Stimulated activated CD4-positive, alpha-beta T cell treated with anti-CD3 and anti-CD28 coated beads, Interleukin-12 subunit alpha, Interleukin-12 subunit beta, amount 100 ng/mL, for 4 hours (primary cell): ENCODE measurements at regions not wholly inside any gene's neighbourhood (a gene's known extent, or its start where the extent isn't known, plus 50 kb on each side); places are given as distances from the start of the nearest gene placed in this dataset.
"Not testable (repeated sequence)": the region's sequence is repeated elsewhere in the genome, so short reads cannot be mapped to it uniquely, and the experiment has no call there.

Experiments
- DNase-seq: peaks from one replicate; pipeline ENCODE4 v3.0.0-alpha.2; 2020

DNA sequence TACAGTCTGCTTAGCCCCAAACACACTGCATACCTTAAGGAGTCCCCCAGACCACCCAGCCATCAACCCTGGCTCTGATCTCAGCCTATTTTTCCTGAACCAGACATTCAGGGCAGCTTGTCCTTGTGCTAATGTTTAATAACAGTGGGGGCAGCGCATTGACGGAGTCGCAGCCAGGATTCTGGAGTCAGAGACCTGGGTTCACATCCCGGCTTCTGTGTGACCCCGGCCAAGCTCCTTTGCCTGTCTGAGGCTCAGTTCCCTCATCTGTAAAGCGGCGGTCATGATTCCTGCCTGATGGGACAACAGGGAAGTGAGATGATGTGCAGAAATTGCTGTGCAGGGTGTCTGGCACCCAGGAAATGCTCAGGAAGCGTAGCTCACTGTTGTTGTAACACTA, 63.1 kb downstream of the MATN1 start:
- DNase-seq: no peak

DNA sequence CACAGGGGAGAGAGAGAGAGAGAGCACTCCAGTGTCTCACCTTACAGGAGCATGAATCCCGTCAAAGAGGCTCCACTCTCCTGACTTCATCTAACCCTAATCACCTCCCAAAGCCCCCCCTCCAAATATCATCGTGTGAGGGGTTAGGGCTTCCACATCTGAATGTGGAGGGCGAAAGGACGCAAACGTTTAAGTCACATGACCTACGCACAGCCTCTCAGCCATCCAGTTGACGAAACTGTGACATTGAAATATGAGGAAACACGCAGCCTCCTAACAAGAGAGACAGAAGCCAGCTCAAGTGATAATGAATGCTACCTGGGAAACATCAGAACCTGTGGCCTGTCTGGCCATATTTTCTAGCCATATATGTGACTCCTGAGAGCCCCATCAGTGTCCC, 63.7 kb downstream of the MATN1 start:
- DNase-seq: no peak

DNA sequence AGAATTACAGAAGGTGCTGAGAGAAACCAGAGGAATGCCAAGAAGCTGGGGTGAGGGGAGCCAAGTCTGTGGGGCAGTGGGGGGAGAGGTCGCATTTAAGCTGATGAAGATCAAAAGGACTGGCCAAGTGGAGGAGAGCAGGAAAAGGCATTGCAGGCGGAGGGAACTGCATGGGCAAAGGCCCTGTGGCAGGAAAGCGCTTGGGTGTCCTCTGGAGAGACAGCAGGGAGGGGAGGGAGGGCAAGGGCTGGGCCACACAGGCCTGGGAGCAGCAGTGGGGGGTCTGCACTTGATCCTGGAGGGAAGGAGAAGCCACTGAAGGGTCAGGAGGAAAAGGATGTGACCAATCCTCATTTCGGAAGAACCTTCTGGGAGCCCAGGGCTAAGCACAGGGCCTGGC, 65.0 kb downstream of the MATN1 start:
- DNase-seq: not testable (repeated sequence)

DNA sequence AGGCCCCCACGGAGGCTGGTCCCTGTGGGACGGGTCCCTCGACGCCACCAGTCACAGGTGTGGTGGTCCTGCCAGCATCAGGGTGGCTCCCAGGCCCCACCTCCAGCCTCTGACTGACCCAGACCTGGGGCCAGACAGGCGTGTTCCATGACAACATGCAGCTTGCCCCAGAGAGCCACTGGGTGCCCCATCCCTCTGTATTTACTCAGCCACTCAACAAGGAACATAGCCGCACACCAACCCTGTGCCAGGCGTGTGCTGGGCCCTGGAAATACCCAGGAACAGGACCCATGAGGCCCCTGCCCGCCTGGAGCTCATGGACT, 65.4 kb downstream of the MATN1 start:
- DNase-seq: no peak

DNA sequence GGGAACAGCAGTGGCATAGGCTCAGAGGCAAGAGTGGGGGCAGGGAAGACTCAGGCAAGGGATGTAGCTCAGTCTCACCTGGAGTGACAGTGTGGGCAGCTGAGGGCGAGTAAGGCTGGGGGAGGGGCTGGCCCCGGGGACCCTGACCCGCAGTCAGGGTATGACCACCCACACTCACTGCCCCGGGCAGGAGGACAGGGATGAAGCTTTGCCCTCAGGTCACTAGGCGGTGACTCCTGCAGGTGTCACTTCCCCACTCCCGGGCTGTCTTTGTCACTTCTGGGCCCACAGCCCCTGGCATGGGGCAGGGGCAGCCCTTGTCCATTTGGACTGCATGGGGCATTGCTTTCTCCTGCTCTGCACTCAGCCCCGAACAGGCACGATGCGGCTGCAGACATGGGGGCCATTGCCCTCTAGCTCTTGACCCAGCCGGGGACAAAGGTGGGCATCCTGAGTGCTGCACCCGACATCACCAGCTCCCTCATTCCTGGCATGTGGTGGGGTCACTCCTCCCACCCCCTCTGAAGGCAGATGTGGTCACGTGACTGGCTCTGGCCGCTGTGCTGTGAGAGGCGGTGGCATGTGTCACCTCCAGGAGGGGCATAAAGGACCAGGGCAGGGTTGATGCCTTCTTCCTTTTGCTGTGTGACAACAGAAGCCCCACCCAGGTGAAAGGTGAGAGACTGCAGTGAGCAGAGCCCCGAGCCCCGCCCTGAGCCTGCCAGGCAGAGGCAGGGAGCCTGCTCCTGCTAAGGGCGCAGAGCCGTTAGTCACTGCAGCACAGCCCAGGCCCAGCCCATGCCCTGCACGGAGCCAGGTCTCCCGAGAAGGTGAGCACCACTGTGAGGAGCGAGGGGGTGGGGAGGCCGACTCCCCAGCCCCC, 66.0 kb downstream of the MATN1 start:
- DNase-seq: no peak

DNA sequence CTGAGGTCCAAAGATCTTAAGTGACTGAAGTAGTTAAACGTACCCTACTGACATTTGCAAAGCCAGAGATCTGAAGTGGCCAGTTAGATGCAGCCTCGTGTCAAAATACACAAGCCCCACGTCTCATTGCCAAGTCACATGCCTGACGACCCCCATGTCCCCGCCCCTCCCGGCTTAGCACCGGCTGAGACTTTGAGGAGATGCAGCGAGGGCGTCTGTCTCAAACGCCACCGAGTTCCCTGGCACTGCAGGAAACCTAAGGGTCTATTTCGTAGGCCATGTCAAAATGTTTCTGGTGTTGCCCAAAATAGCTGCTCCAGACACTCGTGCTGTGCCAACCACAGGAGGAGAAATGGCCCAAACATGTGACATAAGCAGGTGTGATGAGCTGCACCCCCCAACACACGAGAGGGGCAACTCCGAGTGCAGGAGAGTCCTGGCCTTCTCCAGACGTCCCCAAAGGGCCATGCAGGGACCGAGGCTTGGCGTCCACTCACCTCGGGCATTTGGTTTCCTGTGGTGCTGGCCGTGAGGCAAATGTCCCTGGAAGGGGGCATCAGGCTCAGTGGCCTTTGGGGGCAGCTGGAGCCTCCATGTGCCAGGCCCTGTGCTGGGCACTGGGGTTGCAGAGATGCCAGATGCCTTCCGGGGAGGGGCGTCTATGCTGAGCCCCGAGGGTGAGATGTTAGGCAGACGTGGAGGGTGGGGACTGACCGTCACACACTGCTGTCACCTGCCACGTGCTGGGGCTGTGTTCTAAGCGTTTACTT, 67.0 kb downstream of the MATN1 start:
- DNase-seq: no peak

DNA sequence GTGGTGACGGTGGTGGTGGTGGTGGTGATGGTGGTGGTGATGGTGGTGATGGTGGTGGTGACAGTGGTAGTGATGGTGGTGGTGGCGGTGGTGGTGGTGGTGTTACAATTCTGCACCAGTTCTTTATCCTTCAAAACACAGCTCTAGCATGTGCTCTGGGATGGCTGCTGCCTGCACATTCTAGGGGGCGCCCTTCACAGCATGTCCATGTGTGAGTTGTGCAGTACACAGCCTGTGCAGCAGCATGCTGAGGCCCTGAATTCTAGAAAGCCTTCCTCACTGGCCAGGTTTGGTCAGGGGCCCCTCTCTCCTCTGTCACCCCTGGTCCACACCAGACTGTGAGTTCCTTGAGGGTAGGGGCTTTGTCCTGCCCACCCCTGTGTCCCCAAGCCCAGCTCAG, 67.7 kb downstream of the MATN1 start:
- no peak for DNase-seq

DNA sequence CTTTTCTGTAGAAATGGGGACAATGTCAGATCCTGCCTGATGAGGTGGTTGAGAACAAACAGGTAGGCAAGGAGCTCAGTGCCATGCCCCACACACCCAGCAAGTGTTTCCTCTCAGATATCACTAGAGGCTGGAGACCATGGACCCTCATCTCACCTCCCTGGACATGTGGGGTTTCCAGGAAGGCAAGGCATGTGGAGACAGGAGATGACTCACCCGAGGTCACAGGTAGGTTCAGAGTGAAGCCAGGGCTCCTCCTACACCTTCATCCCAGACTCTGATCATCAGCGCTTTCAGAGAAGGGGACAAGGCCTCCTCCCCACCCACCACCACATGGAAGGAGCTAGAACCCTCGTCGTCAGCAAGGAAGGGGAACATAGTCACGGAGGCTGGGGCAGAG, 69.2 kb downstream of the MATN1 start:
- no peak for DNase-seq

DNA sequence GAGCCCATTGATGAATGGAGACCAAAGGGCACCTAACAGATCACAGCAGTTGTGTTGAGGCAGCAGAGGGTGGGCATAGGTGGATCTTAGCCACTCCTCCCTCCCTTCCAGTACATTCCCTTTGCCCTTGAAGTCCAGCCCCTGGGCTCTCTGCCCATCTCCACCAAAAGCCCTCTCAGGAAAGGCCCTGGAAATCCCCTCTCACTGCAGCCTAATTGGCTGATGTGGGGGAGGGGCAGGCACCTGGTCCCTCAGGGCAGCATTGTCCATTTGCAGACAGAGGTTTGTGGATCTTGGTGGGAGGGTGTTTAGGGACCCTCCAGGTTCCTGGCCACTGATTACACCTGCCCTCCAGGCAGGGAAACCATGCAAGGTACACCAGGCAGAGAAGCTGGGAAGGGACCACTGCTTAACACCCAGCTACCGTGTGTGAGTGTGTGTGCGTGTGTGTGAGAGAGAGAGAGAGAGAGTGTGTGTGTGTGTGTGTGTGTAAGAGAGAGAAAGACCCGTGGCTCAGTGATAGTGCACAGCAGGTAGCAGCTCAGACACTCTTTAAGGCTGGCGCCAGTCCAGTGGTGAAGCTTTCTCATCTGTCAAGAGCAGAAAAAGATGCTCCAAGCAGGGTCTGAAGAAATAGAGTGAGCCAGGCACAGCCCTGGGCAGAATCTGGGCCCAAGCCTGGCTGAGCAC, 71.1 kb downstream of the MATN1 start:
- no peak for DNase-seq

DNA sequence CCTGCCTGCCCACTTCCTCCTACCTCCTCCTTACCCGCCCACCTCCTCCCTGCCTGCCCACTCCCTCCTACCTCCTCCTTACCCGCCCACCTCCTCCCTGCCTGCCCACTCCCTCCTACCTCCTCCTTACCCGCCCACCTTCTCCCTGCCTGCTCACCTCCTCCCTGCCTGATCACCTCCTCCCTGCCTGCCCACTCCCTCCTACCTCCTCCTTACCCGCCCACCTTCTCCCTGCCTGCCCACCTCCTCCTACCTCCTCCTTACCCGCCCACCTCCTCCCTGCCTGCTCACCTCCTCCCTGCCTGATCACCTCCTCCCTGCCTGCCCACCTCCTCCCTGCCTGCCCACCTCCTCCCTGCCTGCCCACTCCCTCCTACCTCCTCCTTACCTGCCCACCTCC, 72.0 kb downstream of the MATN1 start:
- DNase-seq: not testable (repeated sequence)

DNA sequence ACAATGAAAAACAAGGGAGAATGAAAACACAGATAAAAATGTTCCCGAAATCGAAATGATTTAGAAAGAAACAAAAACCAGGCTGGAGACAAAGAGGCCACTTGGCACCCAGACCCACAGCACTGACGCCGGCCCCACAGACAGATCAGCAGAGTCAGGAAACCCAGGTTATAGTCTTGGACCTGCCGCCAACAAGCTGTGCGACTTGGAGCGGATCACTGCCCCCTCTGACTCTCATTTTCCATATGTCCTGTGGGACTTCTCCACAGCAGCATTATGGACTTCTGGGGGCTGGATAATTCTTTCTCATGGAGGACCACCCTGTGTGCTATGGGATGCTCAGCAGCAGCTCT, 72.4 kb downstream of the MATN1 start:
- DNase-seq: no peak

DNA sequence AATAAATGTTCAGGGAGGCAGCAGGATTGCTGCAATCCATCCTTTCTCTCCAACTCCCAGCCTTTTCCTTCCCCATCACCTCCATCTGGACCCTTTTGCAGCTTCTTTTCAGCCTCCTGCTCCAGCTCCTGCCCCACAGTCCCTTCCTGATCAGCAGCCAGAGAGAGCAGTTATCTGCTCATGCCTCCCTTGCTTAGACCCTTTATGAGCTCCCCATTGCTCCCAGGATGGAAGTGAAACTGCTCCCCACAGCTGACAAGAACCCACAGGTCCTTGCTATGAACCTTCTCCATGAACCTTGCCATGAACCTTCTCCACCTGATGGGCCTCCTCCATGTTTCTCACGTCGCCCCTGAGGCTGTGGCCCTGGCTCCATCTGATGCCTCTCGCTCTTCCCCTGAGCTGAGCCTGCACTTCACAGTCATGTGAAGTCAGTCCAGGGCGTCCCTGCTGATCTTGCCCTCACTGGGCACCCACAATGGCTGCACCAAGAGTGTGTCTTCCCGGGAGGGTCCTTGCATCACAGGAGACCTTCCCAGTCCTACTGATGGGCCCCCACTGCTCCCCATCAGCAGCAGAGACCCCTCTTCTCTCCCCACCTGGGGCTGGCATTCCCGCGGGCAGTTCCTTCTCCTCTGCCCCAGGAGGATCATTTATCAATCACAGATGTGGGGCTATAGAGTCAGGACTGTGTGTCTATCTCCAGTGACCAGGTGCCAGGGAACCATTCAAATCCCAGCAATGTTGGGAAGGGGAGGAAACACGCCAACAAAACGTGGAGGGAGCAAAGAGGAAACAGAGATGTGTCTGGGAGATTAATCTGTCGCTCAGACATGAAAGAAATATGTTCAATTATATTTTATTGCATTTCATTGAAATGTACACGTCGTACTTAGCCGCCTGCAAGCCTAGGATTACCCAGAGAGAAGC, 73.1 kb downstream of the MATN1 start:
- no peak for DNase-seq

DNA sequence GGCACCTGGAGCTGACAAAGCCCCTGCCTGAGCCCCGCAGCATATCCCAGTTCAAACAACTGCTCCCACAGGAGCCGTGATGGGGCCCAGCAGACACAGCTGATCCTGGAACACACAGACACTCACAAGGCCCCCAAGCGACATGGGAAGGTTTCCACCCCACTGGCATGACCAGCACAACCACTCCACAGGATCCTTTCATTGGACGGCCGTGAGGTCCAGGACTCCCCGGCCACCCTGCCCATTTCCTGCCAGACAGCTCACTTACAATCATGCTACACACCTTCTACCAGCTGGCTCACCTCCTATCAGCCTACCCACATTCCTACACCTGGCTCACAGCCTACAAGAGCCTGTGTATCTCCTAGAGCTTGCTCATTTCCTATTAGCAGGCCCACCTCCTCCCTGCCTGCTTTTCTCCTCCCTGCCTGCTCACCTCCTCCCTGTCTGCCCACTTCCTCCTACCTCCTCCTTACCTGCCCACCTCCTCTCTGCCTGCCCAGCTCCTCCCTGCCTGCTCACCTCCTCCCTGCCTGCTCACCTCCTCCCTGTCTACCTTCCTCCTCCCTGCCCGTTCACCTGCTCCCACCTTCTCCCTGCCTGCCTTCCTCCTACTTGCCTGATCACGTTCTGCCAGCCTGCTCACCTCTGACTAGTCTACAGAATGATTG, 73.9 kb downstream of the MATN1 start:
- DNase-seq: no peak

DNA sequence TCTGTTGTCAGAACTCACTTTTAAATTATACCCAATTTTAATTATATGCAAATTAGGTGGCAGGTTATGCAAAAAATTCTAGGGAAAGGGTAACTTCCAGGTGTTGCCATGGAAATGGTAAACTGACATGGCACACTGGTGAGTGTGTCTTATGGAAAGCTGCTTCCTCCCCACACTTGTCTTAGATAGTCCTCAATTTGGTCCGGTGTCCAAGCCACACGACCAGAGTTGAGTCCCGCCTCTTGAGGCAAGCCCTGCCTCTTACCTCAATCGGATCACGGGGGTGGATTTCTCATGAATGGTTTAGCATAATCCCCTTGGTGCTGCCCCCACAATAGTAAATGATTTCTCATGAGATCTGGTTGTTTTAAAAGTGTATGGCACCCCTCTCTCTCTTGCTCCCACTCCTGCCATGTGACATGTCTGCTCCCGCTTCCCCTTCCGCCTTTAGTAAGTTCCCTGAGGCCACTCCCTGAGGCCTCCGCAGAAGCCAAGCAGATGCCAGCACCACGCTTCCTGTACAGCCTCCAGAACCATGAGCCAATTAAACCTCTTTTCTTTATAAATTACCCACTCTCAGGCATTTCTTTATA, 74.9 kb downstream of the MATN1 start:
- no peak for DNase-seq

DNA sequence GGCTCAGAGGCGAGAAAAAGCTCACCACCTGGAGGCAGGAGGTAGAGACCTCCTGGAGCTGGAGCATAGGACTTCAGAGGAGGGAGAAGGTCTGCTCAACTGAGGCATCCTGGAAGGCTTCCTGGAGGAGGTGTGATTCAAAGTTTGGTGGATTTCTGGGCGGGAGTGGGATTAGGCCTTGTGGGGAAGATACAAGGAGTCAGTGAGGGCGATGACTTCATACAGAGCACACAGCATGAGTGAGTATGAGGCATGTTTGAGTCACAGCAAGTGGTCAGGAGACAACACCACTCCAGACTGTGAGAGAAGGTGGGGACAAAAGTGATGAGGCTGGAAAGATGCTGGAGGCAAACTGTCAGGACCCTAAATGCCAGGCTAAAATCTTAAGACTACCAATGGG, 77.6 kb downstream of the MATN1 start:
- DNase-seq: no peak

DNA sequence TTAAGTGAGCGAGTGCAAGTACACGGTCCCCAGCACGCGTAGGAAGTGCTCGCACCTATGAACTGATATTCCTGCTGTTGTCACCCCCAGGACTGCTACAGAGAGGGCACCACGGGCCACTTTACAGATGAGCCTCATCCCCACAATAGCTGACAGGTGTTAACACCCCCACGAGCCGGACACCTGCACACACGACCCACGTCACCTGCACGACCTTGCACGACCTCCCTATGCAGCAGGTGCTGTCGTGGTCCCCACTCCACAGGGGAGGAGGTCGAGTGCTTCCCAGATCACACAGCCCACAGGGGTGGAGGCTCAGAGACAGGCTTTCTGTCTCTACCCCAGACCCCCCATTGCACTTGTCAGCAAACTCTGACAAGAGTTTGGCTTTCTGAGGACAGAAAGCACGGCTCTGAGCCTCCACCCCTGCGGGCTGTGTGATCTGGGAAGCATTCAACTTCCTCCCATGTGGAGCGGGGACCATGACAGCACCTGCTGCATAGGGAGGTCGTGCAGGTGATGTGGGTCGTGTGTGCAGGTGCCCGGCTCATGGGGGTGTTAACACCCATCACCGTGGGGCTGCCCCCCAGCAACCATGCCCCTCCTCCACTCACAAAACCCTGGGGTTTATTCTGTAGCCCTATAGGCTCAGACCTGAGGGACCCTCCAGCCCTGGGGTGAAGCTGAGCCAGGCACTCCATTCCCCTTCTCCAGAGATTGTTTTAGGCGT, 80.8 kb downstream of the MATN1 start:
- no peak for DNase-seq

DNA sequence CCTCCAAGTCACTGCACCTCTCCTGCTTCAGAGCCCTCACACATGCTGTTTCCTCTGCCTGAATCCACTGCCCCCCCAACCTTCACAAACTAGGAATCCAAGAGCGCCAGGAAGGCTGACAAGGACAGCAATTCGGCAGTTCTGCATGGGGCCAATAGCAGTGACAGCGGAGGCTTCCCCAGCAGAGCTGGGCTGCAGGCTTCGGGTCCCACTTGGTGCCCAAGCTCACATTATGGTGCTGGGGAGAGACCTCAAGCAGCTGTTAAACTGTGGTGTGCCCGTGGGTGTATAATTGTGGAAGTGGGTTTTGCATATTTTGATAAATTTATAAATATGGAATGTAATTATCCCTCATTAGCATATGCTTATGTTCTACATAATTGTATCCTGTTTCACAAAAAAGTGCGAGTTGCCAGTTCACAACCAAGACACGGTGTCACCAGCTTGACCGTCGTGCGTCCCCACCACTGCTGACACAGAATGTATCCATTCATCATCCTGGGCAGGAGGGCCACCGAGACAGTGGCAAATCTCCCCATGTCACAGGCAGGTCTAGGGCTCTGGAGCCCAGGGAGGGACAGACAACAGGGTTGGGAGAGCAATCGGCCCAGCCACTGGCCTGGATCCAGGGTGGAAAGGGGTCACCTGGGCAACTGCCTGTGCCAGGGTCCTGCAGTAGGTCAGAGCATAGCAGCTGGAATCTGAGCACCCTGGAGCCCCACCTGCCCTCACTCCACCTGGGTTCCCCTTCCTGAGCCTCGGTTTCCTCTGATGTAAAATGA, 81.6 kb downstream of the MATN1 start:
- DNase-seq: no peak

DNA sequence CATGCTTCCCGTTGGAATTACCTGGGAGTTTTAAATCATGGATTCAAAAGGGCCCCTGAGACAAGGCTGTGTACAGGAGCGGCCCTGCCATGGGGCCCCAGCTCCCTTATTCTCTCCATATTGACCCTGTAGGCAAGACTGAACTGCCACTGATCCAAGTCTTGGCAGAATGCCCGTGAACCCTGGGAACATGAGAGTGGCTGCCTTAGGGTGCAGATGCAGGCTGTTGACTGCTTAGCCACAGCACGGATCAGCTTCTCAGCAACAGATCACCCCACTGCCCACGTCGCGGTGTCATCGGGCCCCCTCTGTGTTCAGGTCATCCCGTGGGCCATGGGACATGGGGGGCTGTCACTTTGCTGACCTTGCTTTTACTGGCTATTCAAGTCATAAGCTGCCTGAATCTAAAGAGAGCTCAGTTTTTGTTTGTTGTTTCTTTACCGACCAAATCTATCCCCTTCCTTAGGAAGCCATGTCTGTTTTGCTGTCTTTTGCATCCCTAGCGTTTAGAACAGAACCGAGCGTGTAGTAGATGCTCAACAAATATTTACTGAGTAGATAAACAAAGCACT, 83.4 kb downstream of the MATN1 start:
- no peak for DNase-seq

DNA sequence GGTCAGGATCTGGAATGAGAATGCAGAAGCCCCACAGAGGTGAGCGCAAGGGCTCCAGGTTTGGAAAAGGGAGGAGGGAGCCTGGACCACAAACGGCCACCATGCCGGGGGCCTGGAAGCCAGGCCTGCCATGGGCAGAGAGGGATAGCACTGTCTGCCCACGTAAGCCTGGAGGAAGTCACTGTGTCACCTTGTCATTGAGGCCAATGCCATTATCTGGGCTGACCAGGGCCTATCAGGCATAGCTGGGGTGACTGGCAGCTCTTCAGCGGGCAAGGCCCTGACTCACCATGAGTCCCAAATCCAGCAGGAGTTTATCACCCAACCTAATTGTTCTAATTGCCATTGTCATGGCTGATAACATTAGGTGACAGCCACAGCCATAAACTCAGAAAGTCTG, 84.6 kb downstream of the MATN1 start:
- DNase-seq: no peak

DNA sequence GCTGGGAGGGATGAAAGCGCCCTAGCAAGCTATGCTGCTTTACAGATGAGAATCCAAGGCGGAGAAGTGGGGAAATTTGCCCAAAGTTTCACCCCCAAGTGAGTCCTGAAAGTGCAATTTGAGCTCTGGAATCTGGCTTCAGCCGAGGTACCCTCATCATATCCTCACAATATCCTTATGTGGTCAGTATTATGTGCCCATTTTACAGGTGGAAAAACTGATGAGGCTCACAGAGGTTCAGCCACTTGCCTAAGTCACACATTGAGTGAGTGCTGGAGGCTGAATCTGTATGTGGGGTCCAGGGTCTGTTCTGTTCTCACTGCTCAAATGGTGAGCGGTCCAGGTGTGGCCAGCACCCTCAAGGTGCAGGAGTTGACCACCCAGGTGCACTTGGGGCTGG, 85.3 kb downstream of the MATN1 start:
- DNase-seq: no peak
